Activated CD8-positive, alpha-beta T cell treated with anti-CD3 and anti-CD28 coated beads for 36 hours (primary cell): ENCODE measurements at regions not wholly inside any gene's neighbourhood (a gene's known extent, or its start where the extent isn't known, plus 50 kb on each side); places are given as distances from the start of the nearest gene placed in this dataset.

Experiments used
- ATAC-seq: fragments of 200-7000 bp; cut with Tn5 transposase; one replicate; pipeline ENCODE4 v1.10.0; 2021; ENCODE audit warnings: mild to moderate bottlenecking, moderate library complexity
- CTCF ChIA-PET: fragments of 350-600 bp; sonication (Branson Sonifier 250); formaldehyde crosslinking; loops from one replicate; lab custom pipeline; 2021; ENCODE audit warnings: antibody characterized with exemption; lab: Charles Lee
- POLR2A ChIA-PET: fragments of 350-600 bp; sonication (Branson Sonifier 250); formaldehyde crosslinking; loops from one replicate; lab custom pipeline; 2021; ENCODE audit warnings: antibody characterized with exemption; lab: Charles Lee
- DNase-seq: peaks from one replicate; pipeline ENCODE4 v3.0.0-alpha.2; 2020
- H3K27ac Mint-ChIP-seq: one replicate; pipeline ENCODE4 v1.8.0; 2021; ENCODE audit warnings: mild to moderate bottlenecking, mixed read lengths
- H3K27me3 Mint-ChIP-seq: one replicate; pipeline ENCODE4 v1.8.0; 2021; ENCODE audit warnings: mixed read lengths
- H3K36me3 Mint-ChIP-seq: one replicate; pipeline ENCODE4 v1.8.0; 2021; ENCODE audit warnings: low read depth, mixed read lengths
- H3K4me1 Mint-ChIP-seq: one replicate; pipeline ENCODE4 v1.8.0; 2021; ENCODE audit warnings: low read depth, mixed read lengths
- H3K4me3 Mint-ChIP-seq: one replicate; pipeline ENCODE4 v1.8.0; 2021; ENCODE audit warnings: mild to moderate bottlenecking, moderate library complexity, mixed read lengths
- H3K9me3 Mint-ChIP-seq: one replicate; pipeline ENCODE4 v1.8.0; 2021; ENCODE audit warnings: mixed read lengths
- intact Hi-C: fragments of 100-400 bp; cut with micrococcal nuclease; formaldehyde crosslinking; loops from one replicate; pipeline ENCODE4 v1.10.0; 2022
- TF ChIP-seq, protein P1 (sequence below): fragments of 200-600 bp; IDR thresholded peaks from one replicate; pipeline ENCODE4 v1.8.0; 2022; ENCODE audit warnings: antibody characterized with exemption, mild to moderate bottlenecking

- intact Hi-C loops = loop anchor here (10.0 kb wide), 1 partner anchor 435 kb away; the partner anchor contains the start of gene FSIP2
- no peak for DNase-seq
- Mint-ChIP-seq H3K27me3 (no peaks in the 10 kb centered on the region), H3K36me3 (no peaks in the 10 kb centered on the region), H3K27ac (no peak overlapping the region), H3K4me3 (no peak overlapping the region), H3K4me1 (no peaks in the 10 kb centered on the region), H3K9me3 (peaks cover 4% of the 10 kb centered on the region)
- CTCF ChIA-PET = no interaction called here
- no peak for ATAC-seq
- TF ChIP-seq, protein P1, sequence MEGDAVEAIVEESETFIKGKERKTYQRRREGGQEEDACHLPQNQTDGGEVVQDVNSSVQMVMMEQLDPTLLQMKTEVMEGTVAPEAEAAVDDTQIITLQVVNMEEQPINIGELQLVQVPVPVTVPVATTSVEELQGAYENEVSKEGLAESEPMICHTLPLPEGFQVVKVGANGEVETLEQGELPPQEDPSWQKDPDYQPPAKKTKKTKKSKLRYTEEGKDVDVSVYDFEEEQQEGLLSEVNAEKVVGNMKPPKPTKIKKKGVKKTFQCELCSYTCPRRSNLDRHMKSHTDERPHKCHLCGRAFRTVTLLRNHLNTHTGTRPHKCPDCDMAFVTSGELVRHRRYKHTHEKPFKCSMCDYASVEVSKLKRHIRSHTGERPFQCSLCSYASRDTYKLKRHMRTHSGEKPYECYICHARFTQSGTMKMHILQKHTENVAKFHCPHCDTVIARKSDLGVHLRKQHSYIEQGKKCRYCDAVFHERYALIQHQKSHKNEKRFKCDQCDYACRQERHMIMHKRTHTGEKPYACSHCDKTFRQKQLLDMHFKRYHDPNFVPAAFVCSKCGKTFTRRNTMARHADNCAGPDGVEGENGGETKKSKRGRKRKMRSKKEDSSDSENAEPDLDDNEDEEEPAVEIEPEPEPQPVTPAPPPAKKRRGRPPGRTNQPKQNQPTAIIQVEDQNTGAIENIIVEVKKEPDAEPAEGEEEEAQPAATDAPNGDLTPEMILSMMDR = no peak
- POLR2A ChIA-PET = no interaction called here
Observed at GRCh38 chr2:185299867-185300266, 438.7 kb upstream of the FSIP2 start.

DNA sequence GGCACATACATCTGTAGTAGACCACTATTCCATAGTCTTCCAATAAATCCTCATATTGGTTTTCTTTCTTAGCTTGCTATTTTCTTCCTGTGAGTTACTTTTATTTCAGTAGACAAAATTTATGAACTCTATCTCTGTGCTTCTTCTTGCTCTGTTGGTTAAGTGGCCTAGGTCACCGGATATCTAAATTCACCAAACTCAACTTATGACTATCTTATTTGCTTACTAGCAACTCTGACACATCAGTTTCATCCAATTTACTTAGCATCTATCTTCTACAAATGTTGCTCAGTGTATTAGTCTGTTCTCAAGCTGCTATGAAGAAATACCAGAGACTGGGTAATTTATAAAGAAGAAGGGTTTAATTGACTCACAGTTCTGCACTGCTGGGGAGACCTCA lies 432.5 kb upstream of the FSIP2 start:
- no peaks in the 10 kb centered on the region for H3K9me3 Mint-ChIP-seq
- ATAC-seq = no peak
- intact Hi-C loops = no loop called here
- H3K4me3 Mint-ChIP-seq = no peak overlapping the region
- TF ChIP-seq, protein P1 = no peak
- POLR2A ChIA-PET = no interaction called here
- DNase-seq = no peak
- CTCF ChIA-PET = no interaction called here
- no peaks in the 10 kb centered on the region for H3K36me3 Mint-ChIP-seq
- H3K27ac Mint-ChIP-seq = no peak overlapping the region
- H3K4me1 Mint-ChIP-seq = no peaks in the 10 kb centered on the region
- H3K27me3 Mint-ChIP-seq = no peaks in the 10 kb centered on the region

- ChIA-PET POLR2A (interaction anchor here (1.0 kb wide), 1 partner anchor 1445 kb away, joined by 3 read pairs; no protein-coding TSS in a partner anchor), CTCF (no interaction called here)
- ATAC-seq (peak; percentile 51), DNase-seq (peak; percentile 44)
- Mint-ChIP-seq H3K4me1 (no peaks in the 10 kb centered on the region), H3K27ac (no peak overlapping the region), H3K27me3 (no peaks in the 10 kb centered on the region), H3K4me3 (no peak overlapping the region), H3K9me3 (peaks cover 4% of the 10 kb centered on the region), H3K36me3 (no peaks in the 10 kb centered on the region)
- TF ChIP-seq, protein P1 = no peak
- intact Hi-C loops = no loop called here
Observed at GRCh38 chr2:185316383-185316782, 422.2 kb upstream of the FSIP2 start.

DNA sequence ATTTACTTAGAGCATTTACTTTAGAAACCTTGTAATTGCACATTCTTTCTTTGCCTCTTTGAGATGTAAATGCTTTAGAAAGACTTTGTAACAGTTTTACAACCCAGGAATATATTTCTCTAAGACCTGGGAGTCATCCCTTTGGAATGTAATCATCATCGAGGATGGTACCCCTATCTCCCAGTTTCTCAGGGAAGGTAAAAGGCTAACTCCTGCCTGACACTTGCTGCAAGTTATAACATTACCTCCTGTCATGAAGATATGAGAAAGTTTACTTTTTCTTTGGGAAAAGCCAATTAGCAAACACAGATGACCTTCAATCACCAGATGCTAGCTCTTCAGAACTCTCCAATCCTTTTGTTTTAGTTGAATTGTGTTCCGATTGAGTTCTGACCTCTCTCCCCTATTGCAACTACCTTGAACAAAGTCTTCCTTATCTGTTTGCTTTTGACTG lies 420.3 kb upstream of the FSIP2 start:
- intact Hi-C loops = no loop called here
- DNase-seq (no peak), ATAC-seq (no peak)
- ChIA-PET POLR2A (no interaction called here), CTCF (no interaction called here)
- H3K27me3 Mint-ChIP-seq = no peaks in the 10 kb centered on the region
- TF ChIP-seq, protein P1 = no peak
- no peaks in the 10 kb centered on the region for H3K4me1 Mint-ChIP-seq
- H3K36me3 Mint-ChIP-seq = no peaks in the 10 kb centered on the region
- H3K4me3 Mint-ChIP-seq = no peak overlapping the region
- peaks cover 4% of the 10 kb centered on the region for H3K9me3 Mint-ChIP-seq
- no peak overlapping the region for H3K27ac Mint-ChIP-seq

DNA sequence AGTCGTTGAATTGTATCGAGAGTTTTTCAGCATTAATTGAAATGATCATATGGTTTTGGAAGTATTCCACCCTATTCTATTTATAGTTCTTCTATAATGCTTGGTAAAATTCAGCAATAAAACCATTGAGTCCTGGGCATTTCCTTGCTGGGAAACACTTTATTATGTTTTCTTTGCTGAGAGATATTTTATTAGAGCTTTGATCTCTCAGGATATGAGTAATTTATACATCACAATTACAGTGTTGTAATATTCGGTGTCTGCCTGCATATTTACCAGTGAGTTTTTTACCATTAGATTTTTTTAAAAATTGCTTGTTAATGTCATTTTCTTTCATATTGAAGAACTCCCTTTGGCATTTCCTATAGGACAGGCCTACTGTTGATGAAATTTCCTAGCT lies 402.7 kb upstream of the FSIP2 start:
- no peaks in the 10 kb centered on the region for H3K4me1 Mint-ChIP-seq
- H3K27me3 Mint-ChIP-seq = no peaks in the 10 kb centered on the region
- no peaks in the 10 kb centered on the region for H3K36me3 Mint-ChIP-seq
- H3K4me3 Mint-ChIP-seq = no peak overlapping the region
- CTCF ChIA-PET = no interaction called here
- H3K27ac Mint-ChIP-seq = no peak overlapping the region
- TF ChIP-seq, protein P1 = no peak
- POLR2A ChIA-PET = no interaction called here
- ATAC-seq (no peak), DNase-seq (no peak)
- no peaks in the 10 kb centered on the region for H3K9me3 Mint-ChIP-seq
- intact Hi-C loops = no loop called here
